Activated B cell treated with CpG ODN at 0.5 μM for 24 hours (primary cell): ENCODE measurements at regions not wholly inside any gene's neighbourhood (a gene's known extent, or its start where the extent isn't known, plus 50 kb on each side); places are given as distances from the start of the nearest gene placed in this dataset.

Experiments used
- ATAC-seq: fragments of 200-7000 bp; cut with Tn5 transposase; one replicate; pipeline ENCODE4 v1.10.0; 2021; ENCODE audit warnings: low read depth, mild to moderate bottlenecking, moderate library complexity
- CTCF ChIA-PET: fragments of 350-600 bp; sonication (Branson Sonifier 250); formaldehyde crosslinking; loops from one replicate; lab custom pipeline; 2021; ENCODE audit warnings: antibody characterized with exemption; lab: Charles Lee
- POLR2A ChIA-PET: fragments of 350-600 bp; sonication (Branson Sonifier 250); formaldehyde crosslinking; loops from one replicate; lab custom pipeline; 2021; ENCODE audit warnings: antibody characterized with exemption; lab: Charles Lee
- DNase-seq: peaks from one replicate; pipeline ENCODE4 v3.0.0; 2022
- H3K27ac Mint-ChIP-seq: one replicate; pipeline ENCODE4 v1.8.0; 2020; ENCODE audit warnings: mixed read lengths
- H3K27me3 Mint-ChIP-seq: one replicate; pipeline ENCODE4 v1.8.0; 2021; ENCODE audit warnings: mixed read lengths
- H3K36me3 Mint-ChIP-seq: one replicate; pipeline ENCODE4 v1.8.0; 2021; ENCODE audit warnings: low read depth, mixed read lengths
- H3K4me1 Mint-ChIP-seq: one replicate; pipeline ENCODE4 v1.8.0; 2021; ENCODE audit warnings: mixed read lengths
- H3K4me3 Mint-ChIP-seq: one replicate; pipeline ENCODE4 v1.8.0; 2020; ENCODE audit warnings: mild to moderate bottlenecking, mixed read lengths
- H3K9me3 Mint-ChIP-seq: one replicate; pipeline ENCODE4 v1.8.0; 2020; ENCODE audit warnings: mixed read lengths
- intact Hi-C: fragments of 100-400 bp; cut with micrococcal nuclease; formaldehyde crosslinking; loops from one replicate; pipeline ENCODE4 v1.15.1; 2024
- TF ChIP-seq, protein P1 (sequence below): fragments of 200-600 bp; IDR thresholded peaks from one replicate; pipeline ENCODE4 v1.8.0; 2022; ENCODE audit warnings: antibody characterized with exemption, mild to moderate bottlenecking

DNA sequence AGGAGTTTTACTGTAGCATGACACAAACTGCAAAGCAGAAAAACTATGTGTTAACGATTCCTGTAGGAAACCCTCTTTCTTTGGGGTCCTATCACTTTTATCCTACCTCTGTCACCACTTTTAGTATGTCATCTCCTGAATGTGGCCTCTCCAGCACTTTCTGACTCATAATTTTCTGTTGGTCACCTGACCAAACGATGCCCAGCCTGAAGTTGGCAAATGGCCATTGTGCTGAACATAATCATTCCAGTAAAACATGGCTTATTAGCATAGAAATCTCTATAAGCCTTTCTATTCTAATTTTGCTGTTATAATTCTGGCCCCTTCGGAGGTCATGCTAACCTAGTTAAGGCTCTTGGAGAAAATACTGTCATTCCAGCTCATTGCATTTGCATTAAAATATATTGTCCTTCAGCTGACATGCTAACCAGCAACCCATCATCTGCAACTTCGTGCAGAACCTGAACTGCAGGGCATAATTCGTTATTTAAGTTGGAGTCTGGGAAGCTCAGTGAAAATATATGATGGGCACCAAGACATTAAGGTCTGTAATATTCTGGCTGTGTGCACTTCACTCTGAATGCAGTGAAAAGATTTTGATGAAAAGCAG lies 140.3 kb downstream of the NMUR2 start:
- TF ChIP-seq, protein P1, sequence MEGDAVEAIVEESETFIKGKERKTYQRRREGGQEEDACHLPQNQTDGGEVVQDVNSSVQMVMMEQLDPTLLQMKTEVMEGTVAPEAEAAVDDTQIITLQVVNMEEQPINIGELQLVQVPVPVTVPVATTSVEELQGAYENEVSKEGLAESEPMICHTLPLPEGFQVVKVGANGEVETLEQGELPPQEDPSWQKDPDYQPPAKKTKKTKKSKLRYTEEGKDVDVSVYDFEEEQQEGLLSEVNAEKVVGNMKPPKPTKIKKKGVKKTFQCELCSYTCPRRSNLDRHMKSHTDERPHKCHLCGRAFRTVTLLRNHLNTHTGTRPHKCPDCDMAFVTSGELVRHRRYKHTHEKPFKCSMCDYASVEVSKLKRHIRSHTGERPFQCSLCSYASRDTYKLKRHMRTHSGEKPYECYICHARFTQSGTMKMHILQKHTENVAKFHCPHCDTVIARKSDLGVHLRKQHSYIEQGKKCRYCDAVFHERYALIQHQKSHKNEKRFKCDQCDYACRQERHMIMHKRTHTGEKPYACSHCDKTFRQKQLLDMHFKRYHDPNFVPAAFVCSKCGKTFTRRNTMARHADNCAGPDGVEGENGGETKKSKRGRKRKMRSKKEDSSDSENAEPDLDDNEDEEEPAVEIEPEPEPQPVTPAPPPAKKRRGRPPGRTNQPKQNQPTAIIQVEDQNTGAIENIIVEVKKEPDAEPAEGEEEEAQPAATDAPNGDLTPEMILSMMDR, result no peak
- no peak overlapping the region for H3K27ac Mint-ChIP-seq
- no peaks in the 10 kb centered on the region for H3K36me3 Mint-ChIP-seq
- ChIA-PET POLR2A (no interaction called here), CTCF (no interaction called here)
- H3K27me3 Mint-ChIP-seq, result no peaks in the 10 kb centered on the region
- H3K4me3 Mint-ChIP-seq, result no peak overlapping the region
- intact Hi-C loops, result no loop called here
- DNase-seq, result no peak
- H3K9me3 Mint-ChIP-seq, result no peaks in the 10 kb centered on the region
- ATAC-seq, result no peak
- H3K4me1 Mint-ChIP-seq, result no peaks in the 10 kb centered on the region

DNA sequence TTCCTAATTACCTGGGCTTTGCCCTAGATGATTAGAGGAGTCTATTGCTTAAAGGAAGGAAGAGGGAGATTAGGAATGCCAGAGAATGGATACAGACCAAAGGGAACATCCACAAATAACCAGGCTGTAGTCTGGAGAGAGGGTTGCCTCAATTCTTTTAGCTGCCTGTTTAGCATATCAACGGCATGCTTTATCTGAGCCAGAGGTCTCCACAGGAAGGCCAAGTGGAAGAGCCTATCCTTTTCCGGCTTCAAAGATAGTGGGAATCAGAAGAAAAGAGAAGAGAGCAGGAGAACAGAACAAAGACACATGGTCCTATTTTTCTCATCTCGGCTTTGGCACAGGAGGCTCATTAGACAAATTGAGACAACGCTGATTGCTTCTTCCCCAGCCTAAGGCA lies 142.4 kb downstream of the NMUR2 start:
- no peaks in the 10 kb centered on the region for H3K27me3 Mint-ChIP-seq
- DNase-seq (no peak), ATAC-seq (no peak)
- CTCF ChIA-PET, result no interaction called here
- H3K4me3 Mint-ChIP-seq, result no peak overlapping the region
- no peaks in the 10 kb centered on the region for H3K9me3 Mint-ChIP-seq
- H3K4me1 Mint-ChIP-seq, result no peaks in the 10 kb centered on the region
- TF ChIP-seq, protein P1, result no peak
- H3K36me3 Mint-ChIP-seq, result no peaks in the 10 kb centered on the region
- no peak overlapping the region for H3K27ac Mint-ChIP-seq
- POLR2A ChIA-PET, result no interaction called here
- intact Hi-C loops, result no loop called here

DNA sequence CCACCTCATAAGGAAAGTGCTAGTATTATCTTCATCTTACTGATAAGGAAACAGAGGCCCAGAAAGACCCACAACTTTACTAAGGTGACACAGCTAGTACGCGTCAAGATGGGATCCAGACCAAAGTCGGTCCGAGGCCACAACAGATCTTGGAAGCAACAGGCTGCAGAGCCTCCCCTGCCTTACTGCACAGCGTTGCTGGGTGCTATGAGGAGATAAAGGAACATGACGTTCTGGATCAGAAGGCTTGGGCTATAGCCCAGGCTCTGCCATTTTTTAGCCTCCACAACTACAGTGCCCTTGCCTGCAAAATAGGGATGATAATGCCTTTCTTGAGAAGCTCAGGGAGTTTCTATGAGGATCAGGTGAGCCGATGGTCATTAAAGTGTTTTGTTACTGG lies 144.1 kb downstream of the NMUR2 start:
- no peak overlapping the region for H3K27ac Mint-ChIP-seq
- H3K27me3 Mint-ChIP-seq, result no peaks in the 10 kb centered on the region
- TF ChIP-seq, protein P1, result no peak
- H3K9me3 Mint-ChIP-seq, result no peaks in the 10 kb centered on the region
- no peaks in the 10 kb centered on the region for H3K36me3 Mint-ChIP-seq
- no peak overlapping the region for H3K4me3 Mint-ChIP-seq
- intact Hi-C loops, result no loop called here
- DNase-seq (no peak), ATAC-seq (no peak)
- no peaks in the 10 kb centered on the region for H3K4me1 Mint-ChIP-seq
- ChIA-PET POLR2A (no interaction called here), CTCF (no interaction called here)

DNA sequence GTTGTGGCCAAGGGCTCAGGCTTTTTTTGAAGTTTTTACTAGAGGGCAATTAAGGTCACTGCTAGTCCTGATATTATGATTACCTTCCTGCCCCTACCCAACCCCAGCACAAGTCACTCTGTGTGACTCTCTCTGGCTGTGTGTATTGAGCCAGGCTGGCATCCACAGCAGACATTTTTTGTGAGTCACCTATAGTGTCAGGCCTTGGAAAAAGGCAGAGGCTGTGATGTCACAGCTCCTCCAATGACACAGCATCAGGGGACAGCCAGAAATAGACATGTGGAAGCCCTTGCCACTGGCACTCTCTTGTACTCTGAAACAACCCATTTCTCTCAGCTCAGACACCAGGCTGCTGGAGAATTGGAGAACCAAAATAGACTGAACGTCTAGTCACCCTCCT lies 145.4 kb downstream of the NMUR2 start:
- POLR2A ChIA-PET, result no interaction called here
- no peak for ATAC-seq

DNA sequence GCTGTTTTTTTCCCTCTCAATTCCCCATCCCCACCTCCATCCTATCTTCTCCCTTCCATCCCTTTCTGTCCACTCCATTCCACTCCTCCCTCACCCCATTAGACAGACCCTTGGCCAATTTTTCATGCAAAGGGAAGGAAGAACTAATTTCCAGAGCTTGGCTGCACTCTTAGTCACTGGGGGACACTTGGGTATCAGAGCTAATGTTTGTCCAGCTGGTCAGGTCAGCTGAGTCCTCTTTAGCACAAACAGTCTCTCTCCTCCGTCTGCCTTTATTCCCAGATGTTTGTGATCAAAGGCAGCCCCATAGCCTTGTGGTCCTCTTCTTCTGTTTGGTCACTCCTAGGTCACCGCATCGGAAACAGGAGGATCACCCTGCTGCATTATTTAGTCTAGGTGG lies 148.5 kb downstream of the NMUR2 start:
- ATAC-seq (no peak), DNase-seq (no peak)
- H3K9me3 Mint-ChIP-seq, result peaks cover 2% of the 10 kb centered on the region
- H3K27ac Mint-ChIP-seq, result no peak overlapping the region
- TF ChIP-seq, protein P1, result no peak
- ChIA-PET CTCF (no interaction called here), POLR2A (no interaction called here)
- H3K36me3 Mint-ChIP-seq, result no peaks in the 10 kb centered on the region
- no peak overlapping the region for H3K4me3 Mint-ChIP-seq
- no peaks in the 10 kb centered on the region for H3K27me3 Mint-ChIP-seq
- H3K4me1 Mint-ChIP-seq, result no peaks in the 10 kb centered on the region
- intact Hi-C loops, result no loop called here

More for the DNA sequence above, 145.4 kb downstream of the NMUR2 start:
- Mint-ChIP-seq H3K27ac (no peak overlapping the region), H3K9me3 (no peaks in the 10 kb centered on the region), H3K36me3 (no peaks in the 10 kb centered on the region), H3K27me3 (no peaks in the 10 kb centered on the region), H3K4me1 (no peaks in the 10 kb centered on the region), H3K4me3 (no peak overlapping the region)
- DNase-seq, result no peak
- TF ChIP-seq, protein P1, result no peak
- intact Hi-C loops, result no loop called here
- CTCF ChIA-PET, result no interaction called here
